ENCODE measurements at regions not wholly inside any gene's neighbourhood (a gene's known extent, or its start where the extent isn't known, plus 50 kb on each side); places are given as distances from the start of the nearest gene placed in this dataset.
"Not testable (repeated sequence)": the region's sequence is repeated elsewhere in the genome, so short reads cannot be mapped to it uniquely, and the experiment has no call there.

DNA sequence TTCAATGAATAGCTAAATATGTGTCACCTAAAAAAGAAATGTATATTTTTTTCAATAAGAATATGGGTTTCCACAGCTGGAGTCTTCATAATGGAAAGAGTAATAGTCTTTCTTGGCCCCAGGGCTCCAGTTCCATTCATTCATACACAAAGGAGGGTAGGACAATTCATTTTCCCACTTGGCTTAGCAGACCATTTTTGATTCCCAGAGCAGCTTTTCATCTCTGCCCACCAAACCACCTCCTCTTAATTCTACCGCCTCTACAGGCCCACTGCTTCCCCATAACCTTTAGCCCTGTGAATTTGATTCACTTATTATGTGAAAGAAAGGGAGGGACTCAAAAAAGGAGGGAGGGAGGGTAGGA is 129.9 kb upstream of the PAK3 start:
- intact Hi-C loops (cut with DNase I): no loop called here
- DNase-seq (ENCODE audit: low spot score): no peak

DNA sequence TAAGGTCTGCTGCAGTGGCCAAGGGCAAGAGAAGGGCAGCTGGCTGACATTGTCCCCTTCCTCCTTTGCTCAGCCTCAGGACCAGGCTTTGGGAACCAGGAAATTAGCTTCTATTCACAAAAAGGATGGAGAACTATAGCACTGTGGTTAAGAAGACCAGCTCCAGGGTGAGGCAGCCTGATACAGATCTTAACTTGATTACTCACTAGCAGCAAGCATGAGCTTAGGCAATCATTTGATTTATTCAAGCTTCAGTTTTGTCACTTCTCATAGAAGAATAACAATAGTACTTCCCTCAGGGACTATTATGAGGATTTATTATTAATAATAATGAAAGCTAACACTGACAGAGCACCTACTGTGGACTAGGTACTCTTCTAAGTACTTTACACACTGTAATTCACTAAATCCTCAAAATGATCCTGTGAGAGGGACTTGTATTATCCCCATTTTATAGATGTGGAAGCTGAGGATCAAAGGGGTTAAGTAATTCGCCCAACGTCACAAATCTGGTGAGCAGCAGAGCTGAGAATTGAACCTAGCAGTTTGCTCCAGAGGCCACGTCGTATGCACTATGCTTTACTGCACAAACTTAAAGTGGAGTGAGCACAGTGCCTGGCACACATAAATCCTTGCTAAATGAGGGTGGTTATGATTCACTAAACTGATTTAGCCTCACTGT is 130.4 kb upstream of the PAK3 start:
- DNase-seq (ENCODE audit: low spot score): no peak
- intact Hi-C loops (cut with DNase I): no loop called here

DNA sequence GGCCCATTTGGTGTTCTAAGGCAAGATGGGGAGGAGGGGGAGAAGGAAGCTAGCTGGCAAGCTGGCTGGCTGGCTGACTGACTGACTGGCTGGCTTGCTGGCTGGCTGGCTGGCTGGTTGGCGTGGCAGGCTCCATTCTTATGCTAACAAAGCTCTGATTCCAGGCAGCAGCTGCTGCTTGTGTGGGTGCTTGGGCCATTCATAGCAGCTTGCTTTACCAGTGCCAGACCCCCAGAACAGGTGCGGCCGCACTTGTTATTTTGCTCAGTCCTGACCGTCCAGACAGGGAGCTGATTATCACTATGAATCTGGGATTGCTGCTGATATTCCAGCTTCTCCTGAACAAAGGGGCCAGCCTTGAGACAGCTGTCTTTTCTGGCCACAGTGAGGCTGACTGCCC is 131.2 kb upstream of the PAK3 start:
- intact Hi-C loops (cut with DNase I): no loop called here
- no peak for DNase-seq (ENCODE audit: low spot score)

DNA sequence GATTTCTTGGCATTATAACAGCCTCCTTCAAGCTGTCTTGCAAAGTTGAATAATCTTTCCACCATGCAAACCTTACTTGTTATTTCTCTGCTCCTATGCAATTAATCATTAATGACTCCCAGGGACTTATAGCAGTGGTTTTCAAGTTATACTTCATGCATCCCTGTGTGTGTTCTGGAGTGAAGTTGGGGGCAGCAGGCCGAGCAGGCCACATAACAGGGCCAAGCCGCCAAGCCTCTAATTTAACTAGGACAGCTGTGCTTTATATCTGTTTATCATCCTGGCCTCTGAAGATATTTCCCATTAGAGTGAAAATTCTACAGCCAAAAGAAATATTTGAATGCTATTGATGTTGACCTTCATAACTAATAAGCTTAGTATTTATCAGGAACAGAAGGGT is 133.5 kb upstream of the PAK3 start:
- intact Hi-C loops (cut with DNase I): no loop called here

DNA sequence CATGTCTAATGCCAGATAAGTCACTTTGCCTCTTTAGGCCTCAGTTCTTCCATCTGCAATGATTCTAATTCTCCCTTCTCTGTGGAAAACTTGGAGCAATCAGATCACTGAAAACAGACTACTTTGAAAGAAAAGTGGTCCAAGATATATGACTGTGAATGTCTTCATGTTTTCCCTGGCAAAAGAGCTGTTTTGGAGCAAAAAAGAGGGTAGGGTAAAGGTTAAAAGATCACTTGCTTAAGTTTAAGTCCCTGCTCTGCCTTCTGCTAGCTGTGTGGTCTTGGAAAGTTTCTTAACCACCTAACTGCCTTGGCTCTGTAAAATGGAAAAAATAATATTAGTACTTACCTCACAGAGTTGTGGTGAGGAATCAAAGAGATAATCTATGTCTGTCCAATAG is 140.3 kb upstream of the PAK3 start:
- DNase-seq (ENCODE audit: low spot score): no peak
- intact Hi-C loops (cut with DNase I): no loop called here

More for the DNA sequence above, 133.5 kb upstream of the PAK3 start:
- DNase-seq (ENCODE audit: low spot score): no peak

DNA sequence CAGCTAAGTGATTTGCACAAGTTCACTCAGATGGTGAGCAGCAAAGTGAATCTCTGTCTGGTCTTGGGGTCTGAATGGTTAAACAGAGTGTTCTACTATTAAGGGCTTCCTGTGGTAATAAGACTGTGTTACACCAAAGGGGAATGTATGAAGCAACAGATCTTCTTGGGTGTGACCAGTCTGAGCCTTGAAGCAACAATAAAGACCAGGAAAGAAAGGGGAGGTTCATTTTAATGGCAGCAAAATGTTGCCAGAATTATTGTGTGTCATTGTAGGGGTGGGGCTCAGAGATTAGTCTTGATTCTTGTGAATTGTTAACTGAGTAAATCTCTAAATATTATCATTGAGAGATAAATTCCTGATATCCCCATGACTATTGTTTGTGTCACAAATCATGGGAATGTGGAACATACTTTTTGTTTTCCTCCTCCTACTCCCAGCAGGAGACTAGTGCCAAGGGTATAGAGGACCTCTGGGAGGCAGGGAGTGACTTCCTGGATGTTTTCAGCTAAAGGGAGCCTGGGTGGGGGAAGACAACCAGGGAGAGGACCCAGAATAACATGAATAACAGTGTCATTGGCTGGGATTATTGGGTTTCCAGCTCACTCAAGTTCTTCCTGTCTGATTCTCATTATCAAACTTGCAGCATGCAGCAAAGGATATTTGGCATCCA is 141.4 kb upstream of the PAK3 start:
- DNase-seq (ENCODE audit: low spot score): no peak
- intact Hi-C loops (cut with DNase I): no loop called here

DNA sequence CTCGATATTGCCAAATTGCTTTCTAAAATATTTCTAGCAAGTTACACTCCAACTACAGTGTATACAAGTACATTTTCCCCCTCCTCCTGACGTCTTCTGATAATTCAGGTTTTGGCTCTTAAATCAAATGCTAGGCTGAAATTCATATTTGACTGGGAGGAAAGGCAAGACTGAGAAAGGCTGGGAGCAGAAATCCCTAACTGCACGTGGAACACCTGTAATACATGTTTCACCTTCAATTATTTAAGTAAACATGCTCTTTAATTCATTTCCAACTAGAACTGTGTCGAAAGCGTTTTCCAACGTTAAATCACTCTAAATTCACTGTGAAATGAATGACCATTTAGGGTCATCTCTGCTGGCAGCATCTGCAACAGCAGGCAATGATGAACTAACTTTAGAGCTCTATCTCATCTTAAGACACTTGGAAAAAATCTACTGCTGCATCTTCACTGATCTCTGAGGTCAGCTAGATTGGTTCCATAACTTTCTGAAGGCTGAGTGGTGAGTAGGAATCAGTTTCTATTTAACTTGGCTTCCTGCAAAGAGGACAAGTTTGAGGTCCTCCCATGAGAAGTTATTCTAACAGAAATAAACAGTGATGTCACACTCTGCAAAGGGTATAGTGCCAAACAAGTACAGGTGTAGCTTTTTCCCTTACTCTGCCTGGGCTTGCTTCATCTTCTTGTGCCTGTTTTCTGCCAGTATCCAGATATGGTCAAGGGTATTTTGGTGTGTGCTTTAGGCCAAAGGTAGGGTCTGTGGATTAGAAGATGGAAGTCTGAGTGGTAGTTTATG is 144.3 kb upstream of the PAK3 start:
- DNase-seq (ENCODE audit: low spot score): no peak
- intact Hi-C loops (cut with DNase I): no loop called here

DNA sequence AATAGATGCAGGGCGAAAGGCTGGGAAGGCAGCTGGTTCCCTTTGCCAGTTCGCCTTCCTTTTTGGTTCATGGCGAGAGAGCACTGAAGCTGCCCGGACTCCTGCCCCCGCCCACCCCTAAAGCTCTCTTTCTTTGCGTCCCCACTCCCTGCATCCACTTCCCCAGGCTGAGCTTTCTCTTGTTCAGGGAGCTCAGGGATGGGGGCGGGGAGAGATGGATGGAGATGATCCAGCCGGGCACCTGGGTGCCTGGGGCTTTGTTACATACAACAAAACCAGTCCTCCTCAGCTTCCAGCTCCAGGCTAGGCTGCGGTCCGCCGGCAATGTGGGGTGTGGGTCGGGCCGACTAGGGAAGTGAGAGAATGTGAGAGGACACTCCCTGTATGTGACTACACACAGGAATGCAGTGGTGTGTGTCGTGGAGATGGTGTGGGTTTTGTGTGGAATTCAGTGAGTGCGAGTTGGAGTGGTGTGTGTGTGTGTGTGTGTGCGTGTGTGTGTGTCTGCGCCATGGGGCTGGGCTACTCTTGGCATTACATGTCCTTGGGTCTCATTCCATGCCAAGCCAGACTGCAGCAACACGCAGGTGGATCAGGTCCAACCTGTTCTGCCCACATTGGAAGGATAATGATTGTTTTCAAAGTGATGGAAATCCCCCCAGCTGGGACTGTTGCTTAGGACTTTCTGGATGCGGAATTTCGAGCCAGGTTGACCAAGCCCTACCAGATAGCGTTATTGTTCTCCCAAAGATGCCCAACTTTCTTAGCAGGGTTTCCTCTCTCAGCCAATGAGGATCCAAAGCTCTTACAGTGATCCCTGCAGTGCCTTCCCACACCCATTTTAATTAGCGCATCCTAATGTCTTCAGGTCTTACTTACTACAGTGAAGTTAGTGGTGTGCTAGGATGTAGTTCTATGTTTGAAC is 149.4 kb upstream of the CHRDL1 start:
- no peak for DNase-seq (ENCODE audit: low spot score)
- intact Hi-C loops (cut with DNase I): no loop called here

DNA sequence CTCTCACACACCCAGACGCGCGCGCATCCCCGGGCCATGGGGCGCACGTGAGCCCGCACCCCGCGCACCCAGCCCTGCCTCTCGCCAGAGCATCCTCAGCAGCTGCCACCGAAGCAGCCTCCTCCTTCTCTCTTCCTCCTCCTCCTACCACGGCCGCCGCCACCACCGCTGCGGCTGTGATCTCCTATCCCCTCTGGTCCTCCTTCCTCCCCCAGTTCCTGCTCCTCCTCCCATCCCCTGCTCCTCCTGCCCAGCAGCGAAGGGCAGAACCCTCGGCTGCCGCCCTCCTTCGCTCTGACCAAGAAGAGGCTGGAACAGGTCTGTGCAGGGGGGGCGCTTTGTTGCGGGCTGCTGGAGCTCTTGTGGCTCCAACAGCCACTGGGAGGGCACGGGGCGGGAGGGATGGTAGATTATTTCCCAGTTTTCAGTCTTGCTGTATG is 148.7 kb upstream of the CHRDL1 start:
- no peak for DNase-seq (ENCODE audit: low spot score)
- intact Hi-C loops (cut with DNase I): no loop called here

DNA sequence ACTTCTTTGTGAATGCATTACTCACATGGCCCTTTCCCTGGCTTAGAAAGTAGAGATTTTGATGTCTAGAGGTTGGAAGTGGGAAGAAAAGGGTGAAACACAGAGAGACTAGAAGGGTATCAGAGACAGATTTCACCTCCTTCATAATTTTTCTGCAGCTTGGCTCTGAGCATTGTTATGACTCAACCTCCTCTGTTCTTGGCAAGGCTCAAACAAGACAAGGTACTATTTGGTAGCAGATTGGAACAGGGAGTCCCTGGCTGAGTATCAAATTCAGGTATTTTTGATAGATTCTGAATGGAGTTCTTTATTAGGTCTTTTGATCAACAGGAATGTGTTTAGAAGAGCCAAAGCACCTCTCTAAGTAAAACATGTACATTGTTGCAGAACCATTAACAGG is 146.3 kb upstream of the CHRDL1 start:
- no peak for DNase-seq (ENCODE audit: low spot score)
- intact Hi-C loops (cut with DNase I): no loop called here

DNA sequence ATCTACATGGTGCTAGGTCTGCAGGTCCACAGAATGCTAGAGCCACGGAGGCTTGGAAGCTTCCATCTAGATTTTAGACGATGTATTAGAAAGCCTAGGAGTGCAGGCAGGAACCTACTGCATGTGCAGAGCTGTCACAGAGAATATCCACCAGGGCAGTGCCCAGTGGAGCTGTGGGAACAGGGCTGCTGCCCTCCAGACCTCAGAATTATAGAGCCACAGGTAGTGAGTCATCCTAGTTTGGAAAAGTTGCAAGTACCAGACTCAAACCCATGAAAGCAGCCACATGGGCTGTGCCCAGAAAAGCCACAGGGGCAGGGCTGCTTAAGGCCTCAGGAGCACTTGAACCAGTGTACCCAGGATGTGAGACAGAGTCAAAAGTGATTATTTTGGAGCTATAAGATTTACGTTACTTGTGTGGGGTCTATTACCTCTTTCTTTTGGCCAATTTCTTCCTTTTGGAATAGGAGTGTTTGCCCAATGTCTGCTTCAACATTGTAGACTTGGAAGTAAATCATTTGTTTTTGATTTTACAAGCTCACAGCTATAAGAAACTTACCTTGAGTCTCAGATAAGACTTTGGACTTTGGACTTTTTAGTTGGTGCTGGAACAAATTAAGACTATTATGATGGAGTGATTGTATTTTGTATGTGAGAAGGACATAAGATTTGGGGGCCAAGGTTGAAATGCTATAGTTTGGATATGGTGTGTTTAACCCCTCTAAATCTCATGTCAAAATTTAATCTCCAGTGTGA is 143.5 kb upstream of the CHRDL1 start:
- no peak for DNase-seq (ENCODE audit: low spot score)
- intact Hi-C loops (cut with DNase I): no loop called here

DNA sequence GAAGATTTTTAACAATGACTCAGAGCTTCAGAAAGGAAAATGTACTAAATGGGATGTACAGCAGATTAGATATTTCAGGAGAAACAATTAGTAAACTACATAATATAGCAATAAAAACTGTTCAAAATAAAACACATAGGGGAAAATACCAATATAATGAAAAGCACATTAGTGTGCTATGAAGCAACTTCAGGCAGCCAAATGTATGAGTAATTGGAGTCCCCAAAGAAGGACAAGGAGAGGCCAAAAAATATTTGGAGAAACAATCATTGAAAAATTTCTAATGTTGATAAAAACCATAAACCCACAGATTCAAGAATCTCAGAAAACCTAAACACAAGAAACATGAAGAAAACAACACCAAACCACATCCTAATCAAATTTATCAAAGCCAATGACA is 129.3 kb upstream of the CHRDL1 start:
- intact Hi-C loops (cut with DNase I): no loop called here
- no peak for DNase-seq (ENCODE audit: low spot score)

DNA sequence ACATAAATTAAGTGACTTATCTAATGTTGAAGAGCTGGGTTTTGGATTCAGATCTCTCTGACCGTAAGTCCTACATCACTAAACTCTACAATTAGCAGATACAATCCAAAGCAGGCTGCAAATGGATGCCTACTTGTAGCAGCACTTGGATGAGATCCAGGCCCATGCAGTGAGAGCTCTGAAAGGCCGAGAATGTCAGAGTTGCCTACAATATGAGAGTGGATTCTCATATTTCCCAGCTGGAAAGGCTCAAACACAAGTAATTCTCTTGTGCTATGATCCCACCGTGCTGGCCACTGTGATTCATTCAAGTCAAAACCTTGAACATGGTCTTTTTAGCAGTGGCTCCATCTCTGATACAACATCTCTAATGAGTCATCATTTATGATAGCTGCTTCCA is 125.4 kb upstream of the CHRDL1 start:
- DNase-seq (ENCODE audit: low spot score): no peak
- intact Hi-C loops (cut with DNase I): no loop called here

DNA sequence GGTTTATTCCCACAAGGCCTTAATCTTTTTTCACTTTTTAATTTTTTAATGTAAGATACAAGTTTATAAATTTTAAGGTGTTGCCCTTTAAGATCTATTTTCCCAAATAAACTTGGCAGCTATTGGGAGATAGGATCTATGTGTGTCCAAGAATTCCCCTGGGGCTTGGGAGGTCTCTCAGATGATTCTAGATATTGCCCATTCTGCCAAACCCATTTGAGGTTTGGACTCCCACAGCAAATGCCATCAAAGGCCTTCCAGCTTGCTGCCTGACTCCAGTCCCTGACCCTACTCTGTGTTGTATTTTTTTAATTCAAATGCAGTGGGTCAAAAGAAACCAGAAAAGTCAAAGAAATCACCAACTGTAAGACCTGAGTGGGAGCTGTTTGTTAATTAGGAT is 120.0 kb upstream of the CHRDL1 start:
- intact Hi-C loops (cut with DNase I): no loop called here

DNA sequence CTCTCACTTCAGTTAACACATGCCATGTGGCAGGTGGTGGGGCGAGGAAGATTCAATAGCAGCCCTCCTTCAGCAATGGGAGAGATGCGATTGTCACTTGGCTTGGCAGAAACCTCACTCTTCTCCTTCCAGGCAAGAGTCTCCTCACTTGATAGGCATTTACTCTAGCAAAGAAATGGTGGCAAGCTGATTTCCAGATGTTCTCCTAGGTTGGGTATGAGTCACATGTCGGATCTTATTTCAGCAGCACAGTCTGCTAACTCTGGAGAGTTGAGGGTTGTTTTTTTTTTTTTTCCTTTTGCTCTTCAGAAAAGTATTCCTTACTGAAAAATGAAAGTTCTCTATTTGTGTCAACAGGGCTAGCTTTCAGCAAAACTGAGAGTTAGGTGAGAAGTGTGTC is 119.5 kb upstream of the CHRDL1 start:
- intact Hi-C loops (cut with DNase I): no loop called here
- no peak for DNase-seq (ENCODE audit: low spot score)

More for the DNA sequence above, 120.0 kb upstream of the CHRDL1 start:
- no peak for DNase-seq (ENCODE audit: low spot score)

DNA sequence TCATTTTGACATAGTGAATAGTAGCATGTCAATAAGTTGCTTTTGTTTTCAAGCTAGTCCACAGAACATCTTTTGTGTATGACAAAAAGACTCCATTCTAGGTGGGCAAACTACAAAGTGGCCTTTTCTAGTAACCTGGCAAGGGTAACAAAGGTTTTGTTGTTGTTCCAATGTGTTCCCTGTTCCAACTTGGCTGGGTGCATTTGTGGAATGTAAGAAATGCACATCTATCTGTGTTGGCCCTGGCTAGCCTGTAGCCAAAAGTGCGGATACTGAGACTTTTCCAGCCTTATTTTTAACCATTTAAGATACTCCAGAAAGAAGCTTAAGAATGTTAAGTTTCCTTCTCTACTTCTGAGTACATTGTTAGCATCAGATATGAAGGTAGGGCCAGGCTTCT is 118.7 kb upstream of the CHRDL1 start:
- intact Hi-C loops (cut with DNase I): no loop called here
- no peak for DNase-seq (ENCODE audit: low spot score)

DNA sequence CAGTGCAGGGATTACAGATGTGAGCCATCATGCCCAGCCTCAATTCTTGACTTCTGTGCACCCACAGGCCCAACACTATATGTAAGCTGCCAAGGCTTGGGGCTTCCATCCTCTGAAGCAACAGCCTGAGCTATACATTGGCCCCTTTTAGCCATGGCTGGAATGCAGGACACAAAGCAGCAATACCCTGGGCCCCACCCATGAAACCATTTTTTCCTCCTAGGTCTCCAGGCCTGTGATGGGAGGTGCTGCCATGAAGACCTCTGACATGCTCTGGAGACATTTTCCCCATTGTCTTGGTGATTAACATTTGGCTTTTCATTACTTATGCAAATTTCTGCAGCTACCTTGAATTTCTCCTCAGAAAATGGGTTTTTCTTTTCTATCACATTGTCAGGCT is 109.1 kb upstream of the CHRDL1 start:
- DNase-seq (ENCODE audit: low spot score); intact Hi-C loops (cut with DNase I): not testable (repeated sequence)

DNA sequence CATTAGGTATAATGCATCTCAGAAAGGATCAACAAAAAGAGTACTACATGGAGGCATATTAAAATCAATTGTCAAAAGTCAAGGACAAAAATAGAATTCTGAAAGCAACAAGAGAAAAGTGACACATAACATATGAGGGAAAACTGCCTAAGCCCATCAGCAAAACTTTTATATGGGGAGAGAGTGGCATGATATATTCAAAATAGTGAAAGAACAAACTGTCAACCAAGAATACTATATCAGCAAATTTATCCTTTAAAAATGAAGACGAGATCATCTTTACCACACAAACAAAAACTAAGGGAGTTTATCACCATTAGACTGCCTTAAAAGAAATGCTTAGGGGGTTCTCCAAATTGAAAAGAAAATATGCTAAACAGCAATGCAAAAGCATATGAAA is 86.4 kb upstream of the CHRDL1 start:
- DNase-seq (ENCODE audit: low spot score): no peak
- intact Hi-C loops (cut with DNase I): no loop called here

DNA sequence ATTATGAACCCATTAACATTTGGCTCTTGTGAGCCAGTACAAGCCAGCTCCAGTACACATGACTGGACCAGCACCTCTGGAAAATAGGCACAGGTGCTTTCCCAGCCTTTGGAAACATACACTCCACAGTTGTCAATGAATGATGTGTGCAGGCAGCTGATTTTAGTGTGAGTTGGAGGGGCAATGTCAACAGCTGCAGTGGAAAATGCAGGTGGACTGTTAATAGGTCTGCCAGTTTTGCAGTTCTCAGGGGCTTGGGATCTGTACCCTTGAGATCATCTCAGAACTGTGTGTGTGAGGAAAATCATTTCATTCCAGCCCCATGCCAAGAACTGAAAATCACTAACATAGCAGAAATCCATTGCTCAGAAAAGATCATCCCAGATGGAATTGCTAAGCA is 81.7 kb upstream of the CHRDL1 start:
- intact Hi-C loops (cut with DNase I): no loop called here
- no peak for DNase-seq (ENCODE audit: low spot score)

Measured in cardiac septum (tissue), 1 donor.